Muscle of arm (tissue), 1 donor: ENCODE measurements at regions not wholly inside any gene's neighbourhood (a gene's known extent, or its start where the extent isn't known, plus 50 kb on each side); places are given as distances from the start of the nearest gene placed in this dataset.
A peak's percentile ranks its signal among the peaks of the same experiment; 100 is the strongest.
"Not testable (repeated sequence)": the region's sequence is repeated elsewhere in the genome, so short reads cannot be mapped to it uniquely, and the experiment has no call there.

Experiments used
- DNase-seq: peaks from one replicate; pipeline ENCODE4 v3.0.0-alpha.2; 2013

- DNase-seq = no peak
Measured at GRCh38 chr1:68780919-68781318, 284.0 kb upstream of the DEPDC1 start.

DNA sequence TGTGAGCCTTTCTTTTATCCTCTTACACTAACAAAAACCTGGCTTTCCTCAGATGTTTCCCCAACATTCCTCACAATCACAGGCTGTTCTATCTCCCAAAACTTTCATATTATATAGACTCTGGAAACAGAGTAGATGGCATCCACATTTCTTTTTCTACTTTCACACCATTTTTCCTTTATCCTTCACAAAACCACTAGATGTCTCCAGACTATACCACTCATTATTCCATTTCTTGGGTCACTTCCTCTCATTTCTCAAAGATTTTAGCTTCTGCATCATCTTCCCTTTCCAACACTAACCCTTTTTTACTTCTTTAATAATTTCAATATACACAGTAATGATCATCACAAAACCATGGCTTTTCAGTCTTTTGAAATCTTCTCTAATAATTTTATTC, 286.0 kb upstream of the DEPDC1 start:
- DNase-seq = no peak

DNA sequence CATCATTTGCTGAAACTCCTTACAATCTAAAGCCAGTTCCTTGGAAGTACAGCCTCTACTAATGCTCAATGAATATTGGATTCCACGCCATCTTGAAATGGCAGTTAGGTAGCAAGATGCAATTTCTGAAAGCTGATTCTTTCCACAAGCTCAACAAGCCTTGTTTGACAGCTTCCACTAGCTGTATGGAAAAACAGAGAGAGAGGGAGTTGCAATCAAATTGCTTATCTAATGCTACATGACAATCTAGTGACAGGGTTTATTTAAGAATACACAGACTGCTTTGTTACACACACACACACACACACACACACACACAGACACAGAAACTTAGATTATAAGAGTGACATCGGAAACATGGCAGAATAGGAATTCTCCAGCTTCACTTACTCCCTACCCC, 288.4 kb upstream of the DEPDC1 start:
- no peak for DNase-seq

DNA sequence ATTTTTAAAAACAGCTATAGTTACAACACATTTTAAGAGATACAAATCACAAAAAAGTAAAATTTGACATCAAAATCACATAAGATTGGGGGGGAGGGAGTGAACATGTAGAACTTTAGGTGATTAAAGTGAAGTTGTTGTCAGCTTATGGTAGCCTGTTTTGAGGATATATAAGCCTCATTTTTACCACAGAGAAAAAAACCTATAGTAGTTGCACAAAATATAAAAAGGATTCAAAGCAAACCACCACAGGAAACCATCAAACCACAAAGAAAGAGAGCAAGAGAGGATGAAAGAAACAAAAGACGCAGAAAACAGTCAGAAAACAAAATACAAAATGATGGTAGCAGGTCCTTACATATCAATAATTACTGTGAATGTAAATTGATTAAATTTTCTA, 291.9 kb upstream of the DEPDC1 start:
- no peak for DNase-seq

- no peak for DNase-seq
Measured at GRCh38 chr1:68791800-68792199, 294.9 kb upstream of the DEPDC1 start.

- no peak for DNase-seq
Measured at GRCh38 chr1:68795956-68796355, 299.1 kb upstream of the DEPDC1 start.

DNA sequence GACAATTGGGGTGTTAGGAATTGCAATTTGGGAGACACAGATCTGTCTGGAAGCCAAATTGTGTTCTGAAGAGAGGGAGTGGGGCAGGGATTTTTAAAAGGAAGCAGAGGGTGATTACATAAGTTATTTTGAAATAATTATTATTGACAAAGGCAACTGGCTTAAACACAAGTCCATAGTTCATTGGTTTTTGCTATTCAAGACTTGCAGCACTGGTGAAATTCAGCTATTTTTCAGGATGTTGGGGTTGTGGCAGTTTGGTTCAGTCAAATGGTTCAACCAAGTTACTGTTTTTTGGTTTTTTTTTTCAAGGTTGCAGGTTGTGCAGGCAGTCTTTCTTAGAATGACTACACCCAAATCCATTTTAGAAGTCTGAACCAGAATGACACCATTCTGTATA, 300.0 kb upstream of the DEPDC1 start:
- no peak for DNase-seq

GRCh38 chr1:68798071-68798470, 301.2 kb upstream of the DEPDC1 start:
- peak; percentile 62 for DNase-seq

GRCh38 chr1:68799096-68799495, 302.2 kb upstream of the DEPDC1 start:
- DNase-seq = no peak

DNA sequence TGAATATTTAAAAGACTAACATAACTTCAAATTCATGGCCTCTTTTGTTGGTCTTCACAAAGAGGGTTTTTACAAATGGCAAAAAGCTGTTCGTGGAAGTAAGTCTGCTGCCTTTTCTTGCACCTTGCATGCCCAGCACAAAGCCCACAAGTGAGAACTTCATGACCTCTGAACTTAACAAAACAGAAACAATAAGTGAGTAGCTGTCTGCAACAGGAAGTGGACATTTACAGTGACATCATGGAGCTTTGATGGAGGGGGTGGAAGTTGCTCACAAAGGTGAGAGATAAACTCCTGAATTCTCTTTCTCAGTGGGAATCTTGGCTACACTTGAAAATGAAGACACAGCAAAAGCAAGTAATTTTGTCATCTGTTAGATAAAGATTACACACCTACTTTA, 303.3 kb upstream of the DEPDC1 start:
- no peak for DNase-seq

- DNase-seq = no peak
Measured at GRCh38 chr1:68801440-68801839, 304.6 kb upstream of the DEPDC1 start.

DNA sequence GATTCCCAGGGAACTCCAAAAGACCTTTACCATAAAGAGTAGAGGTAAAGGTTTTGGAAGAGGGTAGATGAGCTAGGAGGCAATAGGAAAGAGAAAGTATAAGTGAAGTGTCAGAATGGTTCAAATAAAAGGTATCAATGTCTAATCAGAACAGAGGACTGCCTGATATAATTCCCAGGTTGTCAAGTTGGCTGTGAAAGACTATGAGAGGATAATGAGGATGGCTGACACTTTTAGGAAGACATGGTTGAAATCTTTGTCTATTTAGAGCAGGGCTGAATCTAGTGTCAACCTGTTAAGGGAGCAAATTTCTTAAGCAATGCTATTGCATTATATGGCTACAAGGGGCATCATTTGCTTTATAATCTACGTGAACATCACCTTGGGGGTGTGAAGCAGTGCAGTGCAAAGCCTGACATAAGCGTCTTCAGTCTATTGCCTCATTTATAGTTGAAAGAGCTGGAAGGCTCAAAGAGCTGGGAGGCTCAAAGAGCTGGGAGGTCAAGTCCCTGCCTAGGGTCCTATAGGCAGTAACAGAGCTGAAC, 308.3 kb upstream of the DEPDC1 start:
- no peak for DNase-seq

DNA sequence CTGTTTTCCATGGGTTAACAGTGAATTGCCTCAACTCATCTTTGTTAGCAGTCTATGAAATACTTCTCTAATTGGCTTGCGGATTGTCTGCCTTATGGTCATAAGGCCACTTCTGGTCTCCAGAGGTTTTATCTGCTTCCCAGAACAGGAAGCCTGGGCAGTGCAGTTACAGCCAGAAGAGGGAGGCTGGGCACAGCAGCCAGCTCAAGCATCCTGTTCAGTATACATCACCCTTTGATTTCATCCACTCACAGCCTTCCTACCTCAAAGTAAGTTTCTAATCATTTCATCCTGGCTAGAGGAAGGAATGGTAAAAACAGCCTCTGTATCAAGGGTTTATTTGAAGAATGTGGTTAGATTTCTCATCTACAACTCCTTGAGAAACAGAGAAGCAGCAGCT, 311.5 kb upstream of the DEPDC1 start:
- no peak for DNase-seq

DNA sequence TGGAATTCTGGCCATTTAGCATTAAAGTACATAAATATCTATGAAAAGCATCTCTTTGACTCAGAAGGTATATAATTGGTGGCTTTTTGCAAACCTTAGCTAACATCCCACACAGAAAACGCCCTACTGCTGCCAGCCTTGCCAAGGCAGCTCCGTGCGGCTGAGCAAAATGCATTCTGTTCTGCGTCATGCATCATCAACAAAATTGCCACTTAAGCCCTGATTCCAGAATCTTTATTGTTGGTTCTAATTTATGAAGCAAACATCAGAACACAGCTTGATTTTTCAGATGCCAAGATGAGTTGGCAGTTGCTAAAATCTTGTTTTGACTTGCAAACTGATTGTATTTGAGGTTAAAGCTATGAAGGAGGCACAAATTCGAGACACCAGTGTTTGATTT, 314.9 kb upstream of the DEPDC1 start:
- DNase-seq = no peak

DNA sequence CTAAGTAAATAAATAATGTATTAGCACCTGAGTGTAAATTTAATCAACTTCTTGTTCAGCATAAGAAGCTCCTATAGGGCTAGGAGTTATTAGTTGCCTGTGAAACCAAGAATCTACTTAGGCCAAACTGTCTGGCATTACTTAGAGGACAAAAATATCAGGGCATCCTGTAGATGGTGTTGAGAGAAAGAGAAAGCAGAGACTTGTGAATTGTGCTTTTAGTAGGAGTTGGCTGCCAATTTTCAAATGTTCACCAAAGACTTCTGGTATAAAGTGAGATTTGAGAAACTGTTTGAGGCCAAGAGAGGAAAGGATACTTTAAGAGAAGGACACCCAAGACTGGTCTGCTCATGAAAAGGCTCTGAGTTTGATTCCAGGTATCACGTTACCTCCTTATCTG, 315.5 kb upstream of the DEPDC1 start:
- no peak for DNase-seq

DNA sequence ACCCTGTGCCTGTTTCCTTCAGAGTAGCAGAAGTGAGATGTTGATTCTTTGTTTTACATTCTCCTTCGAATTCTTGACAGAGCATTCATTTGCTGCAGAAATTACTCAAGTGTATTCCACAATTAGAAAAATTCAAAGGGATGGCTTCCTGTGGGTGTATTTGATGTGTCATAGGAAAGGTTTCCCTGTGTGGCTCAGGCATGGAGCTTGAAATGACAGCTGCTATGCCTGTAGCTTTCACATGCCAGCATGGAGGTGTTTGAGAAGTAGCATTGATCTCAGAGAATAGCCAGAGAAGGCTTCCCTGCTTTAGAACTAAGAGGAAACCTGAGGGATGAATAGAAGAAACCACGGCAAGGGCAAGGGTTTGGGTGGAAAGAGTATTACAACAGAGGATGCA, 317.2 kb upstream of the DEPDC1 start:
- DNase-seq = no peak

- DNase-seq = no peak
Measured at GRCh38 chr1:68815632-68816031, 318.8 kb upstream of the DEPDC1 start.

- DNase-seq = not testable (repeated sequence)
Measured at GRCh38 chr1:68817505-68818210, 320.8 kb upstream of the DEPDC1 start.

DNA sequence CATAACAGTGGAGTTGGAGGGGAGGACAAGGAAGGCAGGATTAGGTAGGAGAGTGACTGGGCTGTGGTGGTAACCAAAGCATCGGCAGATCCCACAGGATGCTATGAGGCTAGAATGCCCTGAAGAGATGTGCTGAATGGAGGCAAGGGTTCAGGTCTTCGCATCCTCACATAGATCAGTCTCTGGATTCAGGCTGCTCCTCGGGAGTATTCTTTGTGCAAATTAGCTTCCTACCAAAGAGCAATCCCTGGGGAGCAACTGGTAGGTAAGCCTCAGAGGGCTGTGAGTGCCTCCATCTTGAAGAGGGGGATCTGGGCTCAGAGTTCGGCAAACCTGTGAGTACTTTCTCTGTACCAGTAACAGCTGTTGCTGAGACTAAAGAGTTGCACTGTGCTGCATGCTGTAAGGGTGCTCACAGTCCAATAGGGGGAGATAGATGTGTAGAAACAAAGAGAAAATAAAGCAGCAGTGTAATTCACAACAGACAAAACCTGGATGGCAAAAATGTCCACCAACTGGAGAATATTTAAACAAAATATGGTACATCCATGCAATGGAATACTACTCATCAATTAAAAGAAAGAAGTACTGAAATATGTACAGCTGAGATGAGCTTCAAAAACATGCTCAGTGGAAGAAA, 322.4 kb upstream of the DEPDC1 start:
- no peak for DNase-seq

DNA sequence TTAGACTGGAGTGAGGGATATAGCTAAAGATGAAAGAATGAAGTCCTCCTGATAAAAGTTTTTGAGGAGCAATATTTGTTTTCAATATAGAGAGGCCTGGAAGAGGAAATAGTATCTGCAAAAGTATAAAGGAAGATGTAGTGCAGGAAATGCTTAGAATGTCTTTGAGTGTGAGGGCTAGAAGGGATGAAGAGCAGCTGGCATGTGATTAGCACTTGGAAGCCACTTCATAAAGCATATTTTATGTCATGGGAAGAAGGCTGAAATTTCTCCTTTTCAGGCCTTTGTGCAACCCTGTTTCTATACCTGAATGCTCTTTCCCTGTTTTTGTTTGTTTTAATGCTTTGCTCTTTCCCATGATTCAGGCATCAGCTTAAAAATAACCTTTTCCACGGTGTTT, 323.3 kb upstream of the DEPDC1 start:
- no peak for DNase-seq

GRCh38 chr1:68826836-68827235, 330.0 kb upstream of the DEPDC1 start:
- DNase-seq = no peak

- no peak for DNase-seq
Measured at GRCh38 chr1:68827261-68827660, 330.4 kb upstream of the DEPDC1 start.

- DNase-seq = no peak
Measured at GRCh38 chr1:68828013-68828412, 331.1 kb upstream of the DEPDC1 start.

DNA sequence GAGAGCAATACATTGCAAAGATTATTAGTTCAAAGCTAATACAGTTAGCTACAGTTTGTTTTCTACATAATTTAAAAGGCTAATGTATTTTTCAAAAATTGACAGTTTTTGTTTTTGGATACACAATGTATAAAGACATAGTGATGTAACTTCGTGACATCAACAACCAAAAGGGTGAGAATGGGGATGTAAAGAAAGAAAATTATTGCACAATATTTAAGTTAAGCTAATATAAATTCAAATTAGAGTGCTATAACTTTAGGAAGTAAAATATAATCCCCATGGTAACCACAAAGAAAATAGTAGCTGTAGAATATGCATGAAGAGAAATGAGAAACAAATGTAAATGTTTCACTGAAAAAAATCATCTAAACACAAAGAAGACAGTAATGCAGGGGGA, 334.4 kb upstream of the DEPDC1 start:
- DNase-seq = no peak
